ENCODE measurements at regions not wholly inside any gene's neighbourhood (a gene's known extent, or its start where the extent isn't known, plus 50 kb on each side); places are given as distances from the start of the nearest gene placed in this dataset.
A peak's percentile ranks its signal among the peaks of the same experiment; 100 is the strongest.

- peak; percentile 87 for DNase-seq (ENCODE audit: low read depth)
These were observed 88.7 kb upstream of the FAM169A start for GRCh38 chr5:74954919-74955318.

GRCh38 chr5:74953937-74954720 lies 87.9 kb upstream of the FAM169A start:
- DNase-seq (ENCODE audit: low read depth): peak; percentile 77

GRCh38 chr5:74953554-74953936 lies 87.4 kb upstream of the FAM169A start:
- DNase-seq (ENCODE audit: low read depth): no peak

GRCh38 chr5:74952406-74952805 lies 86.2 kb upstream of the FAM169A start:
- no peak for DNase-seq (ENCODE audit: low read depth)

GRCh38 chr5:74951865-74952264 lies 85.7 kb upstream of the FAM169A start:
- DNase-seq (ENCODE audit: low read depth): no peak

DNA sequence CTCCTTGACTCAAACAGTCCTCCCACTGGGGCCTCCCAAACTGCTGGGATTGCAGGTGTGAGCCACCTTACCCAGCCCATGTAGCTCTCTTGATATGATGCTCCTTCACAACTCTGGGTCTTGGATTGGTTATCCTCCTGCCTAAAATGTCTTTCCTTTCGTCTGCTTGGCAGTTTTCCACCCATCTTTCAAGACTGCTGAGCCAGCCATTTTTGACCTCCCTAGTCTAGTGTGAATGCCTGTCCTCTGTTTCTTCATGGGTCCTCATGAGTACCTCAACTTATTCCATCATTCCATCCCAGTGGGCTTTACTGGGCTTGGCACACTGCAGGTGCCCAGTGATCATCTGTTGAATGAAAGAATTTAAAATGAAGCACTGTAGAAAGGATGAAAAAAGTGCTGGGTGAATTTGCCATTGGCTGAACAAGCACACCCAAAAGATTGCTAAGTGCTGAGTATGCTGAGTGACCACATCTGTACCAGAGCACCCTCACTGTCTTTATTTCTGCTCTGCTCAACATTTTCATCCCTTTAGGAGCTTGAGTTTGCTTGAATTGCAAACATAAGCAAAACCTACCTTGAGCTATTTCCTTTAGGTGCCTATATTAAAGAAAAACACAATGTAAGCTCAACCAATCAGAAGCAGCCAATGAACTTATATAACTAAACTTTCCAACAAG lies 84.8 kb upstream of the FAM169A start:
- DNase-seq (ENCODE audit: low read depth): no peak

- no peak for DNase-seq (ENCODE audit: low read depth)
These were observed 83.8 kb upstream of the FAM169A start for GRCh38 chr5:74949976-74950375.

DNA sequence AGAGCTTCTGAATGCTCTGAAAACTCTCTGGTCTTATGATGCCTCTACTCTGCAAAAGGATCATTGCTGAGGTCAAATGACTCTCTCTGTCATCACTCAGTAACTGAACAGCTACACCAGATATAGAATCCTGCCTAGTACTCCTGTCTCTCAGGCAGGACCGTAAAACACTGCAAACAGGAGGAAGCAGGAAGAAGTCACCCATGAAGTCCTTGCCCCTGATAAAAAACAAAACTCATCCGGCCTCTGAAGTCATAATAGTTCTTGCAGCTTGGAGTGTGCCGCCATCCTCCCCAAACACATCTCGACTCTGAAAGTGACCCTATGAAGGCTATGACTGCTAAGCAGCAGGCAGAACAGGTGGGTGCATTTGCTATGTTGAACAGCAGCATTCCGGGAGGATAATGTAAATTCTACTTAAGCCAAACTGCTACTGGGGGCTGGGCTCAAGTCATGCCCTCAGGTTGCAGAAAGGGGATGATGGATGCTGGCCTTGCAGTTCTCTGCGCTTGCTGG lies 81.9 kb upstream of the FAM169A start:
- peak; percentile 23 for DNase-seq (ENCODE audit: low read depth)

GRCh38 chr5:74946471-74946870 lies 80.3 kb upstream of the FAM169A start:
- DNase-seq (ENCODE audit: low read depth): no peak

GRCh38 chr5:74945561-74946165 lies 79.5 kb upstream of the FAM169A start:
- DNase-seq (ENCODE audit: low read depth): no peak

GRCh38 chr5:74943905-74944304 lies 77.7 kb upstream of the FAM169A start:
- no peak for DNase-seq (ENCODE audit: low read depth)

GRCh38 chr5:74942622-74943286 lies 76.6 kb upstream of the FAM169A start:
- DNase-seq (ENCODE audit: low read depth): no peak

DNA sequence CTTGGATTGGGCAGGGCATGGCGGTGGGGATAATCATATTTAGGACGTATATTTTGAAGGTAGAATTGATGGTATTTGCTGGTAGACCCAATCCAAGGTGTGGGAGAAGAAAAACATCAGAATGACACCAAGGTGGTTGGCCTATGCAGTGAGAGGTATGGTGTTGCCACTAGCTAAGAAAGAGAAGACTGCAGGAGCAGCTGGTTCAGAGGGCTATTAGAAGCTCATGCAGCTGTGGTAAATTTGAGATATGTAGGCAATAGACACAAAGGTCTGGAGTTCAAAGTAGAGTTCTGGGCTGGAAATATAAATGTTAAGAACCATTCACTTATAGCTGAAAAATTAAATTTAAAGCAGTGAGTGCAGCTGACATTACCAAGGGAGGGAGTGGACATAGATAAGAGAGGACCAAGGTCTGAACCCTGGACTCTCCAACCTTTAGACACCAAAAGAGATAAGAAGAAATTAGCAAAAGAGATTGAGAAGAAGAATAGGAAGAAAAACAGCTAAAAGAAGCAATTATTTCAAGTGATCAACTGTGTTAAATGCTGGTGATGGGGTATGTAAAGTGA lies 74.7 kb upstream of the FAM169A start:
- DNase-seq (ENCODE audit: low read depth): no peak

- DNase-seq (ENCODE audit: low read depth): peak; percentile 74
These were observed 72.2 kb upstream of the FAM169A start for GRCh38 chr5:74938250-74938933.

DNA sequence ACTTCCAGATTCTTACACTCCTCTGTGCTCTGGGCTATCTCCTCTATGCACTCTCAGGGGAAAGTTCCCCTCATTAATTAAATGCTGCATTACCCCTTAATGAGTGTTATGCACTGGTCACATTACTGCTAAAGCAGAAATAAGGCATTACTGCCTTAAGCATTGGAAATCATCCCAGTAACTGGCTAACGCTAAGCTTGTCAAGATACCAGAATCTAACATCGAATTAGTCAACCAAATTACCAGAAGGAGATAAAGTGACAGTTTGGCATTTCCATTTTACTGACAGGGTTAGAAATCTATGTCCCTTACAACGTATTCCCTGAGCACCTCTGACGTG lies 69.5 kb upstream of the FAM169A start:
- no peak for DNase-seq (ENCODE audit: low read depth)

DNA sequence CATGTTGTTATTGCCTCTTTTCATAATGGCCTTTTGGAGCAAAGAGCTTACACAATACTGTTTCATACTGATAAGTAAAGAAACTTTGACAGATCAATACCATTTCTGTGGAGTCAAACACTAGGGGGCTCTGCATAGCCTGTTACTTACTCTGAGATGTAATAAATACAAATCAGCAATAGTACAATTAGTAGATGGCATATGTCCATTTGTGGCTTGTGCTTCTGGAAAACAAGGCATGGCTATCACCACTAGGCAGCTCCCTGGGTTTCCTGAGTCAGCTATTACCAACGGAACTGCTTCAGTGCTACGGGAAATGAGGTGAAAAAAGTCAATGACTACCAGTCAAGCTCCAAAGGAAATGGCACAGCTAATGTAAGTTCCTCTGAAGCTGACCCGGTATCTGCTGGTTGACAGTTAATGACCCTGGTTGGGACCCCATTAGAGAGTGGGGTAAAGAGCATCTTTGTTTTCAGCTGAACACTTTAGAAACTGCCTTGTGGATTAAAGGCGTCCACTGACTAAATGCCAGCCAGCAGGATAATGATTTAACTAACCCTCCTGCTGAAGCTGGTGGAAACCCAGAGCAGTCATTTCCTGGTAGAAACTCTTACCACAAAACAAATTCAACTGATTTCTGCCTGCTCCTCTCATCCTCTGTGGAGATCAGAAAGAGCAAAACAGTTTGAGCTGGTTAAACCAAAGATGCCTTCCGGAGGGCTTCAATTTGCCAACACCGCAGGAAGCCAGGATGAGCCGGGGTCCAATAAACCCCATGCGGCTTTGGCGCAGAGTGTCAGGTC lies 69.0 kb upstream of the FAM169A start:
- DNase-seq (ENCODE audit: low read depth): peak; percentile 47

DNA sequence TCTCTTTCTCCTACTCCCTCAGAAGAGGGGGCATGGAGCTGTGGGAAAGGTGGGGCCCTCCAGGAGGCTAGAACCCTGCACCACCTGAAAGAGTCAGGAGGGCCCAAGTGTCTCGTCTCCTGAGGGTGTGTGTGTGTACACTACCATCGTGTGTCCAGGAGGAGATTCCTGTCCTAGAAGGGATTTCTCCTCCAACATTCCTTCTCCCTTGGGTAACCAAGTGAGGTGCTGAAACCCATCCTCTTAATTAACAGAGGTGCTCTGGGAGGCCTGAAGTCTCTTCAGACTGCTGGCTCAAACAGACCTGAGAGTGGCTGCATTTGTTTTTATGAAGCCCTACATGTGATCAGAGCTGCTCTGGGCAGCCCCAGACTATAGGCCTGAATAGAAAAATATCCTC lies 61.1 kb upstream of the FAM169A start:
- no peak for DNase-seq (ENCODE audit: low read depth)

GRCh38 chr5:74919487-74919886 lies 53.3 kb upstream of the FAM169A start:
- DNase-seq (ENCODE audit: low read depth): peak; percentile 68

DNA sequence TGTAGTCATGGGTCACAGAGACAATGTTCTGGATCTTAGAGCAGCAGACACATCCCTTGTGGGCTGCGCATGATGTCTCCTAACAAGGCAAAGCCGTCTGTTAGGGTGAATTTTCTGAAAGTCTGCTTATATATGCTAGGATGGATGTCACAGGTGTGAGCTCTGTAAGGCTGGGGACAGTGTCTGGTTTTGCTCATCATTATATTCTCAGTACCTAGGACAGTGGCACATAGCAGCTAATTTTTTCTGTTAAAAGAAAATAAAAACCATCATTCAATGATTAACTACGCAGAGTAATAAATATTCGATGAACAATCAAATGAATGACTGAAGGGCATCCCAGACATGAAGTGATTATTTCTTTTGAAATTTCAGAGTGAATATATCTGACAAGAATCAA lies 52.9 kb upstream of the FAM169A start:
- DNase-seq (ENCODE audit: low read depth): no peak

DNA sequence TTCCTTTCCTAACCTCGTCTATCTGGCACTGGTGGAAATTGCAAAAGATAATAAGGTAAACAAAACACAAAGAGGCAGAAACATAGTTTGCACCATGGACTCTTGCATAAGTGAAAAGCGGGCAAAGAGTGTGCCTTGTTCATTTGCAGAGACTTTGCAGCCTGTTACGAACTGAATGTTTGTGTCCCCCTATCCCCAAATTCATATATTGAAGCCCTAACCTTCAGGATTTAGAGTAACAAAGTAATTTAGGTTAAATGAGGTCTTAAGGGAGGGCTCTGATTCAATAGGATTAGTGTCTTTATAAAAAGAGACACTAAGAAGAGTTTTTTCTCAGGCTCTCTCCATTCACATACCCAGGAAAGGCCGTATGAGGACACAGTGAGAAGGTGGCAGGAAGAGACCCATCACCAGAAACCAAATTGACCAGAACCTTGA lies 52.1 kb upstream of the FAM169A start:
- no peak for DNase-seq (ENCODE audit: low read depth)

All from amniotic epithelial cell (primary cell).